ENCODE measurements at regions not wholly inside any gene's neighbourhood (a gene's known extent, or its start where the extent isn't known, plus 50 kb on each side); places are given as distances from the start of the nearest gene placed in this dataset.

DNA sequence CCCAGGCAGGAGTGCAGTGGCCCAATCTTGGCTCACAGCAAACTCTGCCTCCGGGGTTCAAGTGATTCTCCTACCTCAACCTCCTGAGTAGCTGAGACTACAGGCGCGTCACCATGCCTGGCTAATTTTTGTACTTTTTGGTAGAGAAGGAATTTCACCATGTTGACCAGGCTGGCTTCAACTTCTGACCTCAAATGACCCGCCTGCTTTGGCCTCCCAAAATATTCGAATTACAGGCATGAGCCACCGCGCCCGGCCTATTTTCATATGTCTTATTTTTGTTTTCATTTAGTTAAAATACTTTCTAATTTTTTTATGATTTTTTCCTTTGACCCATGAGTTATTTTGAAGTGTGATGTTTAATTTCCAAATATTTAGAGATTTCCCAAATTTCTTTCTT is 143.6 kb upstream of the VRK1 start:
- Histone ChIP-seq H3K4me3 (ENCODE audit: low read depth in 1 of 3, low read length in 3 of 3) (no peak overlapping the region), H3K27me3 (ENCODE audit: control insufficient read depth in 3 of 3, insufficient read depth in 3 of 3, low read length in 3 of 3) (peaks cover 0 to 3% (median 0%) of the 10 kb centered on the region in 3 donors), H3K36me3 (ENCODE audit: control insufficient read depth in 3 of 3, insufficient read depth in 2 of 3, low read depth in 1 of 3, low read length in 3 of 3) (no peaks in the 10 kb centered on the region), H3K27ac (ENCODE audit: low read depth in 1 of 3, low read length in 2 of 3) (no peak overlapping the region), H3K4me1 (ENCODE audit: control insufficient read depth in 3 of 3, insufficient read depth in 2 of 3, low read depth in 1 of 3, low read length in 2 of 3) (no peaks in the 10 kb centered on the region), H3K9me3 (ENCODE audit: control insufficient read depth in 2 of 2, insufficient read depth in 1 of 2, low read depth in 1 of 2, low read length in 1 of 2) (peaks cover 0 to 13% of the 10 kb centered on the region in 2 donors)
- 95 to 98% (median 97%) methylated on average over 8 of the region's 8 CpGs for WGBS, 3 donors
- DNase-seq = no peak
- no peak for FAIRE-seq

- Histone ChIP-seq H3K27ac (ENCODE audit: low read depth in 1 of 3, low read length in 2 of 3) (peak overlapping the region in 1 of 3 donors; percentile 73), H3K4me3 (ENCODE audit: low read depth in 1 of 3, low read length in 3 of 3) (no peak overlapping the region), H3K36me3 (ENCODE audit: control insufficient read depth in 3 of 3, insufficient read depth in 2 of 3, low read depth in 1 of 3, low read length in 3 of 3) (no peaks in the 10 kb centered on the region), H3K9me3 (ENCODE audit: control insufficient read depth in 2 of 2, insufficient read depth in 1 of 2, low read depth in 1 of 2, low read length in 1 of 2) (peaks cover 0 to 15% of the 10 kb centered on the region in 2 donors), H3K4me1 (ENCODE audit: control insufficient read depth in 3 of 3, insufficient read depth in 2 of 3, low read depth in 1 of 3, low read length in 2 of 3) (peaks cover 0 to 35% (median 0%) of the 10 kb centered on the region in 3 donors), H3K27me3 (ENCODE audit: control insufficient read depth in 3 of 3, insufficient read depth in 3 of 3, low read length in 3 of 3) (peaks cover 0 to 7% (median 0%) of the 10 kb centered on the region in 3 donors)
- no peak for FAIRE-seq
- 24 to 66% (median 36%) methylated on average over 4 of the region's 4 CpGs for WGBS, 3 donors
- peak; percentile 75 to 76 for DNase-seq
Measured at GRCh38 chr14:96658611-96659010, 138.6 kb upstream of the VRK1 start.

DNA sequence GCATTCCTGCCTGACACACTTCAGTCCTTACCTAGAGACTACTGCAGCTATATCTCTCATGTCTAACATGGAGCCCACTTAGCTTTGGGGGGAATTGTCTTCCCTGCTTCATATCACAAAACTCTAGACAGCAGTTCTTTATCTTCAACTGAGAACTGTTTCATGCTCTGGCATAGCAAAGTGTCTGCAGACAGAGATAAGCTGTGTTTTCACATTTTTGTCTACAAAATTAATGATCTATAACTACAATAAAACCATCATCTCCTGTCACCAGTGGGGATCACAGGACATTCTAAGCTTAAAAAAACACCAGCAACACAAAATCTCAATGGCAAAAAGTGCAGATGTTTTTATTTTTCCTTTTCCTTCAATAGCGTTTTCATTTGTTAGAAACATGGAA is 137.1 kb upstream of the VRK1 start:
- 41 to 77% (median 74%) methylated on average over 1 of the region's 1 CpG for WGBS, 3 donors
- peaks cover 0 to 9% (median 0%) of the 10 kb centered on the region in 3 donors for H3K27me3 ChIP-seq (ENCODE audit: control insufficient read depth in 3 of 3, insufficient read depth in 3 of 3, low read length in 3 of 3)
- DNase-seq (peak in 1 of 2 donors; percentile 9), FAIRE-seq (no peak)
- peaks cover 0 to 20% of the 10 kb centered on the region in 2 donors for H3K9me3 ChIP-seq (ENCODE audit: control insufficient read depth in 2 of 2, insufficient read depth in 1 of 2, low read depth in 1 of 2, low read length in 1 of 2)
- no peak overlapping the region for H3K4me3 ChIP-seq (ENCODE audit: low read depth in 1 of 3, low read length in 3 of 3)
- H3K36me3 ChIP-seq (ENCODE audit: control insufficient read depth in 3 of 3, insufficient read depth in 2 of 3, low read depth in 1 of 3, low read length in 3 of 3) = no peaks in the 10 kb centered on the region
- H3K4me1 ChIP-seq (ENCODE audit: control insufficient read depth in 3 of 3, insufficient read depth in 2 of 3, low read depth in 1 of 3, low read length in 2 of 3) = peaks cover 0 to 35% (median 0%) of the 10 kb centered on the region in 3 donors
- no peak overlapping the region for H3K27ac ChIP-seq (ENCODE audit: low read depth in 1 of 3, low read length in 2 of 3)

DNA sequence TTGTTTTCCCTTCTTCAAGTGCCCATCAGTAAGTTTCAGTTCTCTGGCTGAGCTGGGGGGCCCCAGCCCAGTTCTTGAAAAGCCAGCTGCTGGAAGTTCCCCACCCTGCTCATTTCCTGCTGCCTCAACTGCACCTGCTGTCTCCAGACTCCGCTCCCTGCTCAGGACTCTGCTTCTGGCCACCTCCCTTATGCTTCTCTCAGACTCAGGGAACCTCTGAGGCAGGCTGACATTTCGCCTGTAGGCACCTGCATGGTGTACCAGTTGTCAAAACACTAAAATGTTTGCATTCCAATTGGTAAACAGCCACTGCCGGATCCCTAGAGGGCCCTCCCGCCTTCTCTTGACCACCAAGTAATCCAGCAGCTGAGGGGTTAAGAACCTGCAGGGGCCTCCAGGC is 136.5 kb upstream of the VRK1 start:
- H3K27ac ChIP-seq (ENCODE audit: low read depth in 1 of 3, low read length in 2 of 3) = no peak overlapping the region

GRCh38 chr14:96661244-96661969 is 135.8 kb upstream of the VRK1 start:
- DNase-seq = peak in 1 of 2 donors; percentile 10
- peaks cover 0 to 35% (median 0%) of the 10 kb centered on the region in 3 donors for H3K4me1 ChIP-seq (ENCODE audit: control insufficient read depth in 3 of 3, insufficient read depth in 2 of 3, low read depth in 1 of 3, low read length in 2 of 3)
- no peak overlapping the region for H3K4me3 ChIP-seq (ENCODE audit: low read depth in 1 of 3, low read length in 3 of 3)
- H3K27me3 ChIP-seq (ENCODE audit: control insufficient read depth in 3 of 3, insufficient read depth in 3 of 3, low read length in 3 of 3) = peaks cover 0 to 9% (median 0%) of the 10 kb centered on the region in 3 donors
- FAIRE-seq = no peak
- H3K36me3 ChIP-seq (ENCODE audit: control insufficient read depth in 3 of 3, insufficient read depth in 2 of 3, low read depth in 1 of 3, low read length in 3 of 3) = no peaks in the 10 kb centered on the region
- peaks cover 0 to 30% of the 10 kb centered on the region in 2 donors for H3K9me3 ChIP-seq (ENCODE audit: control insufficient read depth in 2 of 2, insufficient read depth in 1 of 2, low read depth in 1 of 2, low read length in 1 of 2)
- no peak overlapping the region for H3K27ac ChIP-seq (ENCODE audit: low read depth in 1 of 3, low read length in 2 of 3)

More for the DNA sequence above, 136.5 kb upstream of the VRK1 start:
- peaks cover 0 to 9% (median 0%) of the 10 kb centered on the region in 3 donors for H3K27me3 ChIP-seq (ENCODE audit: control insufficient read depth in 3 of 3, insufficient read depth in 3 of 3, low read length in 3 of 3)
- H3K36me3 ChIP-seq (ENCODE audit: control insufficient read depth in 3 of 3, insufficient read depth in 2 of 3, low read depth in 1 of 3, low read length in 3 of 3) = no peaks in the 10 kb centered on the region
- H3K4me1 ChIP-seq (ENCODE audit: control insufficient read depth in 3 of 3, insufficient read depth in 2 of 3, low read depth in 1 of 3, low read length in 2 of 3) = peaks cover 0 to 35% (median 0%) of the 10 kb centered on the region in 3 donors
- no peak overlapping the region for H3K4me3 ChIP-seq (ENCODE audit: low read depth in 1 of 3, low read length in 3 of 3)
- 64 to 92% (median 65%) methylated on average over 4 of the region's 4 CpGs for WGBS, 3 donors
- peak in 1 of 2 donors; percentile 18 for DNase-seq
- FAIRE-seq = no peak
- H3K9me3 ChIP-seq (ENCODE audit: control insufficient read depth in 2 of 2, insufficient read depth in 1 of 2, low read depth in 1 of 2, low read length in 1 of 2) = peaks cover 0 to 25% of the 10 kb centered on the region in 2 donors

DNA sequence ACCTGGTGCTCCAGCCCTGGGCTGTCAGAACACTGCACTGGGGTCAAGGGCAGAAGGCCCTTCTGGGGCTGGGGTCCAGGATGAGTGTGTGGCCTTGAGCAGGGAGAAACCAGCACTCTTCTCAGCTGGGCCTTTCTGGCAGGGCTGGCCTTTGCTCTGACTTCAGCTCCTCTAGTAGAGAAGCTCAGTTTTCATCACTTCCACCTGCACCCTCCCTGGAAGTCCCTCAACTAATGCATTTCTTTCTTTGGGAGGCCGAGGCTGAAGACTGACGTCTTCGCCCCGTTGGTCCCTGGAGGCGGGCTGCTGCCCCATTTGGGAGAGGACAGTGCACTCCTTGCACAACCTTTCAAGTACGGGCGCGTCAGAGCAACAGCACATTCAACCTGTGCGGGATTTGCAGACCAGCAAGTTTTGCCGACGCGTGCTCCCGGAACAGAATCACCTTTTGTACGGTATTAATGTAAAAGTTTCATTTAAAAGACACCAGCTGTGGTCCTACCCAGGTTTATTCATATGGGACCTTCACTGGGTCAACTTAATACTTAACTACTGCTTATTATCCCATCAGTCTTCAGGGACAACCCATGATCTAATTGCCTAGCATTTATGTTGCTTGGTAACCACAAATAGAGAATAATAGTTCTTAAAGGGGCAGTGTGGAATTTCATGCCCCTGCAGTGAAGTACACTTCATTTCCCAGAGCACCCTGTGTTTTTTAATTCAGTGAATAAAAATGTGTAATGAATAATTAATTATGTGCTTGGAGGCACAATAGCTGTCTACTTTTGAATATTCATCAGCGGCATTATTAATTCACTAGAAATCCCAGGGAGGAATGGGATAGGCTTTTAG is 134.8 kb upstream of the VRK1 start:
- H3K27ac ChIP-seq (ENCODE audit: low read depth in 1 of 3, low read length in 2 of 3) = peak overlapping the region in 1 of 3 donors; percentile 46
- no peaks in the 10 kb centered on the region for H3K36me3 ChIP-seq (ENCODE audit: control insufficient read depth in 3 of 3, insufficient read depth in 2 of 3, low read depth in 1 of 3, low read length in 3 of 3)
- WGBS, 3 donors = 16 to 61% (median 42%) methylated on average over 15 of the region's 15 CpGs

GRCh38 chr14:96663076-96663475 is 134.1 kb upstream of the VRK1 start:
- no peak for DNase-seq
- 83 to 86% (median 86%) methylated on average over 19 of the region's 19 CpGs for WGBS, 3 donors
- FAIRE-seq = no peak

More for the DNA sequence above, 134.8 kb upstream of the VRK1 start:
- FAIRE-seq (no peak), DNase-seq (peak; percentile 51 to 75)
- peaks cover 0 to 35% (median 0%) of the 10 kb centered on the region in 3 donors for H3K4me1 ChIP-seq (ENCODE audit: control insufficient read depth in 3 of 3, insufficient read depth in 2 of 3, low read depth in 1 of 3, low read length in 2 of 3)
- H3K4me3 ChIP-seq (ENCODE audit: low read depth in 1 of 3, low read length in 3 of 3) = no peak overlapping the region
- peaks cover 0 to 7% (median 0%) of the 10 kb centered on the region in 3 donors for H3K27me3 ChIP-seq (ENCODE audit: control insufficient read depth in 3 of 3, insufficient read depth in 3 of 3, low read length in 3 of 3)
- peaks cover 0 to 24% of the 10 kb centered on the region in 2 donors for H3K9me3 ChIP-seq (ENCODE audit: control insufficient read depth in 2 of 2, insufficient read depth in 1 of 2, low read depth in 1 of 2, low read length in 1 of 2)

GRCh38 chr14:96663491-96664067 is 133.6 kb upstream of the VRK1 start:
- DNase-seq (no peak), FAIRE-seq (no peak)
- Histone ChIP-seq H3K4me3 (ENCODE audit: low read depth in 1 of 3, low read length in 3 of 3) (no peak overlapping the region), H3K9me3 (ENCODE audit: control insufficient read depth in 2 of 2, insufficient read depth in 1 of 2, low read depth in 1 of 2, low read length in 1 of 2) (peaks cover 0 to 23% of the 10 kb centered on the region in 2 donors), H3K36me3 (ENCODE audit: control insufficient read depth in 3 of 3, insufficient read depth in 2 of 3, low read depth in 1 of 3, low read length in 3 of 3) (no peaks in the 10 kb centered on the region), H3K27ac (ENCODE audit: low read depth in 1 of 3, low read length in 2 of 3) (no peak overlapping the region), H3K4me1 (ENCODE audit: control insufficient read depth in 3 of 3, insufficient read depth in 2 of 3, low read depth in 1 of 3, low read length in 2 of 3) (peaks cover 0 to 35% (median 0%) of the 10 kb centered on the region in 3 donors), H3K27me3 (ENCODE audit: control insufficient read depth in 3 of 3, insufficient read depth in 3 of 3, low read length in 3 of 3) (peaks cover 0 to 10% (median 0%) of the 10 kb centered on the region in 3 donors)
- WGBS, 3 donors = 81 to 93% (median 81%) methylated on average over 10 of the region's 10 CpGs

More at GRCh38 chr14:96663076-96663475, 134.1 kb upstream of the VRK1 start:
- Histone ChIP-seq H3K27me3 (ENCODE audit: control insufficient read depth in 3 of 3, insufficient read depth in 3 of 3, low read length in 3 of 3) (peaks cover 0 to 10% (median 0%) of the 10 kb centered on the region in 3 donors), H3K4me3 (ENCODE audit: low read depth in 1 of 3, low read length in 3 of 3) (no peak overlapping the region), H3K36me3 (ENCODE audit: control insufficient read depth in 3 of 3, insufficient read depth in 2 of 3, low read depth in 1 of 3, low read length in 3 of 3) (no peaks in the 10 kb centered on the region), H3K27ac (ENCODE audit: low read depth in 1 of 3, low read length in 2 of 3) (no peak overlapping the region), H3K4me1 (ENCODE audit: control insufficient read depth in 3 of 3, insufficient read depth in 2 of 3, low read depth in 1 of 3, low read length in 2 of 3) (peaks cover 0 to 35% (median 0%) of the 10 kb centered on the region in 3 donors), H3K9me3 (ENCODE audit: control insufficient read depth in 2 of 2, insufficient read depth in 1 of 2, low read depth in 1 of 2, low read length in 1 of 2) (peaks cover 0 to 23% of the 10 kb centered on the region in 2 donors)
